WTC11 (cell line): ENCODE measurements at regions not wholly inside any gene's neighbourhood (a gene's known extent, or its start where the extent isn't known, plus 50 kb on each side); places are given as distances from the start of the nearest gene placed in this dataset.

Source experiments
- CREB1 ChIP-seq: sonication (generic); formaldehyde crosslinking; IDR thresholded peaks from 2 replicates; pipeline ENCODE4 v1.8.0; 2023; ENCODE audit warnings: mild to moderate bottlenecking, missing genetic modification reagents
- ETV6 ChIP-seq: sonication (generic); formaldehyde crosslinking; IDR thresholded peaks from 2 replicates; pipeline ENCODE4 v1.8.1; 2022; ENCODE audit warnings: mild to moderate bottlenecking, missing genetic modification reagents
- FOXP1 ChIP-seq: sonication (generic); formaldehyde crosslinking; IDR thresholded peaks from 2 replicates; pipeline ENCODE4 v1.8.0; 2022; ENCODE audit warnings: missing genetic modification reagents, mild to moderate bottlenecking, moderate library complexity, borderline replicate concordance
- JUN ChIP-seq: sonication (generic); formaldehyde crosslinking; IDR thresholded peaks from 2 replicates; pipeline ENCODE4 v1.8.0; 2023; ENCODE audit warnings: mild to moderate bottlenecking, missing genetic modification reagents
- SMAD4 ChIP-seq: sonication (generic); formaldehyde crosslinking; IDR thresholded peaks from 2 replicates; pipeline ENCODE4 v1.8.0; 2022; ENCODE audit warnings: mild to moderate bottlenecking, missing genetic modification reagents
- SP1 ChIP-seq: sonication (generic); formaldehyde crosslinking; conservative IDR thresholded peaks from 2 replicates; pipeline ENCODE4 v1.8.1; 2022; ENCODE audit warnings: missing genetic modification reagents
- TP53 ChIP-seq: sonication (generic); formaldehyde crosslinking; IDR thresholded peaks from 2 replicates; pipeline ENCODE4 v1.8.1; 2023; ENCODE audit warnings: mild to moderate bottlenecking, missing genetic modification reagents
- TF ChIP-seq, protein P1 (sequence below): sonication (generic); formaldehyde crosslinking; conservative IDR thresholded peaks from 2 replicates; pipeline ENCODE4 v1.8.1; 2022; ENCODE audit warnings: mild to moderate bottlenecking, missing genetic modification reagents
- TF ChIP-seq, protein P2 (sequence below): sonication (generic); formaldehyde crosslinking; IDR thresholded peaks from 2 replicates; pipeline ENCODE4 v1.8.1; 2023; ENCODE audit warnings: mild to moderate bottlenecking, missing genetic modification reagents
- TF ChIP-seq, protein P3 (sequence below): fragments of 200-600 bp; IDR thresholded peaks from 2 replicates; pipeline ENCODE4 v1.8.0; 2022; ENCODE audit warnings: antibody characterized with exemption
- TF ChIP-seq, protein P4 (sequence below): sonication (generic); formaldehyde crosslinking; IDR thresholded peaks from 2 replicates; pipeline ENCODE4 v1.8.1; 2023; ENCODE audit warnings: mild to moderate bottlenecking, missing genetic modification reagents, moderate library complexity

DNA sequence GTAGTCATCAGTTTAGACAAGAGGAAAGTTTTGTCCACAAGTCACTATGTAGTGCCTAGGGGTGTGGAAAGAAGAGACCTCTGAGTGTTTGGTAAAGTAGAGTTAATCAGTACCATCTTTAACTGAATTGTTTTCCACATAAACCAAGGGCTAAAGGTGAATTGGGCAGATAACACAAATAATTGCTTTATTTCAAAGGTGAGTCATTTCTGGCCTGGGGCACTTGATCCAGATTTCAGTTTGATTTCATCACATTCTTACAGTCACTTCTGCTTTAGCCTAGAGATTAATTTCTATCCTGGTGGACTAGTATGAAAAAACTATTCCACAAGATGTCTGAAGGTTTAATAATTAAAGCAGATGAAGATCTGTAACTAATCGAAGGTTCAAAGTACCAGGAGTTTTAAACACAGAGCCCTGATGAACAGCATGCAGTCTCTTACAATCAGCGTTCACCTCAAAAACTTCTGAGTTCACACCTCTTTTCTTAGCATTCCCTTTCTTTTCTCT, 74.5 kb upstream of the BOD1L1 start:
- TF ChIP-seq CREB1 (CRISPR knock-in tag) = no peak
- TF ChIP-seq SP1 = no peak
- TF ChIP-seq JUN (CRISPR knock-in tag) = no peak
- TF ChIP-seq, protein P1, sequence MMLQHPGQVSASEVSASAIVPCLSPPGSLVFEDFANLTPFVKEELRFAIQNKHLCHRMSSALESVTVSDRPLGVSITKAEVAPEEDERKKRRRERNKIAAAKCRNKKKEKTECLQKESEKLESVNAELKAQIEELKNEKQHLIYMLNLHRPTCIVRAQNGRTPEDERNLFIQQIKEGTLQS (CRISPR knock-in tag) = no peak
- TF ChIP-seq, protein P2, sequence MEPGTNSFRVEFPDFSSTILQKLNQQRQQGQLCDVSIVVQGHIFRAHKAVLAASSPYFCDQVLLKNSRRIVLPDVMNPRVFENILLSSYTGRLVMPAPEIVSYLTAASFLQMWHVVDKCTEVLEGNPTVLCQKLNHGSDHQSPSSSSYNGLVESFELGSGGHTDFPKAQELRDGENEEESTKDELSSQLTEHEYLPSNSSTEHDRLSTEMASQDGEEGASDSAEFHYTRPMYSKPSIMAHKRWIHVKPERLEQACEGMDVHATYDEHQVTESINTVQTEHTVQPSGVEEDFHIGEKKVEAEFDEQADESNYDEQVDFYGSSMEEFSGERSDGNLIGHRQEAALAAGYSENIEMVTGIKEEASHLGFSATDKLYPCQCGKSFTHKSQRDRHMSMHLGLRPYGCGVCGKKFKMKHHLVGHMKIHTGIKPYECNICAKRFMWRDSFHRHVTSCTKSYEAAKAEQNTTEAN (CRISPR knock-in tag) = no peak
- TF ChIP-seq, protein P3, sequence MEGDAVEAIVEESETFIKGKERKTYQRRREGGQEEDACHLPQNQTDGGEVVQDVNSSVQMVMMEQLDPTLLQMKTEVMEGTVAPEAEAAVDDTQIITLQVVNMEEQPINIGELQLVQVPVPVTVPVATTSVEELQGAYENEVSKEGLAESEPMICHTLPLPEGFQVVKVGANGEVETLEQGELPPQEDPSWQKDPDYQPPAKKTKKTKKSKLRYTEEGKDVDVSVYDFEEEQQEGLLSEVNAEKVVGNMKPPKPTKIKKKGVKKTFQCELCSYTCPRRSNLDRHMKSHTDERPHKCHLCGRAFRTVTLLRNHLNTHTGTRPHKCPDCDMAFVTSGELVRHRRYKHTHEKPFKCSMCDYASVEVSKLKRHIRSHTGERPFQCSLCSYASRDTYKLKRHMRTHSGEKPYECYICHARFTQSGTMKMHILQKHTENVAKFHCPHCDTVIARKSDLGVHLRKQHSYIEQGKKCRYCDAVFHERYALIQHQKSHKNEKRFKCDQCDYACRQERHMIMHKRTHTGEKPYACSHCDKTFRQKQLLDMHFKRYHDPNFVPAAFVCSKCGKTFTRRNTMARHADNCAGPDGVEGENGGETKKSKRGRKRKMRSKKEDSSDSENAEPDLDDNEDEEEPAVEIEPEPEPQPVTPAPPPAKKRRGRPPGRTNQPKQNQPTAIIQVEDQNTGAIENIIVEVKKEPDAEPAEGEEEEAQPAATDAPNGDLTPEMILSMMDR = no peak
- no peak for TF ChIP-seq SMAD4 (CRISPR knock-in tag)
- TF ChIP-seq ETV6 (CRISPR knock-in tag) = no peak
- TF ChIP-seq FOXP1 (CRISPR knock-in tag) = no peak
- no peak for TF ChIP-seq TP53 (CRISPR knock-in tag)
- TF ChIP-seq, protein P4, sequence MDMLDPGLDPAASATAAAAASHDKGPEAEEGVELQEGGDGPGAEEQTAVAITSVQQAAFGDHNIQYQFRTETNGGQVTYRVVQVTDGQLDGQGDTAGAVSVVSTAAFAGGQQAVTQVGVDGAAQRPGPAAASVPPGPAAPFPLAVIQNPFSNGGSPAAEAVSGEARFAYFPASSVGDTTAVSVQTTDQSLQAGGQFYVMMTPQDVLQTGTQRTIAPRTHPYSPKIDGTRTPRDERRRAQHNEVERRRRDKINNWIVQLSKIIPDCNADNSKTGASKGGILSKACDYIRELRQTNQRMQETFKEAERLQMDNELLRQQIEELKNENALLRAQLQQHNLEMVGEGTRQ (CRISPR knock-in tag) = no peak
